HG02623 (cell line): ENCODE measurements at regions not wholly inside any gene's neighbourhood (a gene's known extent, or its start where the extent isn't known, plus 50 kb on each side); places are given as distances from the start of the nearest gene placed in this dataset.

ENCODE experiments used
- ATAC-seq: cut with Tn5 transposase; IDR thresholded peaks from one replicate; pipeline ENCODE4 v1.9.1; 2021; ENCODE audit warnings: moderate library complexity; ENCODE audit not compliant: unreplicated experiment

- no peak for ATAC-seq
These were observed 373.3 kb upstream of the DIAPH2 start for GRCh38 chrX:96311366-96311765.

- ATAC-seq, result no peak
These were observed 369.7 kb upstream of the DIAPH2 start for GRCh38 chrX:96314985-96315384.

- ATAC-seq, result no peak
These were observed 322.8 kb upstream of the DIAPH2 start for GRCh38 chrX:96361844-96362243.

GRCh38 chrX:96372313-96373046 lies 312.2 kb upstream of the DIAPH2 start:
- no peak for ATAC-seq

- ATAC-seq, result no peak
These were observed 311.6 kb upstream of the DIAPH2 start for GRCh38 chrX:96373047-96373355.

- no peak for ATAC-seq
These were observed 308.4 kb upstream of the DIAPH2 start for GRCh38 chrX:96376266-96376665.

GRCh38 chrX:96379951-96380350 lies 304.7 kb upstream of the DIAPH2 start:
- ATAC-seq, result no peak

GRCh38 chrX:96382018-96382417 lies 302.6 kb upstream of the DIAPH2 start:
- ATAC-seq, result no peak

- ATAC-seq, result no peak
These were observed 301.2 kb upstream of the DIAPH2 start for GRCh38 chrX:96383428-96383827.

- ATAC-seq, result no peak
These were observed 298.3 kb upstream of the DIAPH2 start for GRCh38 chrX:96386325-96386724.

GRCh38 chrX:96386981-96387380 lies 297.7 kb upstream of the DIAPH2 start:
- no peak for ATAC-seq

- no peak for ATAC-seq
These were observed 296.8 kb upstream of the DIAPH2 start for GRCh38 chrX:96387801-96388200.

GRCh38 chrX:96389281-96390047 lies 295.2 kb upstream of the DIAPH2 start:
- ATAC-seq, result no peak

GRCh38 chrX:96394598-96394997 lies 290.0 kb upstream of the DIAPH2 start:
- ATAC-seq, result no peak

- no peak for ATAC-seq
These were observed 281.2 kb upstream of the DIAPH2 start for GRCh38 chrX:96403446-96403845.

GRCh38 chrX:96405842-96406241 lies 278.8 kb upstream of the DIAPH2 start:
- ATAC-seq, result no peak

- ATAC-seq, result no peak
These were observed 277.6 kb upstream of the DIAPH2 start for GRCh38 chrX:96407072-96407471.

GRCh38 chrX:96407501-96407900 lies 277.1 kb upstream of the DIAPH2 start:
- ATAC-seq, result no peak

- ATAC-seq, result no peak
These were observed 276.7 kb upstream of the DIAPH2 start for GRCh38 chrX:96407981-96408380.

GRCh38 chrX:96410927-96411326 lies 273.7 kb upstream of the DIAPH2 start:
- ATAC-seq, result no peak

GRCh38 chrX:96417695-96418094 lies 266.9 kb upstream of the DIAPH2 start:
- no peak for ATAC-seq

- no peak for ATAC-seq
These were observed 260.6 kb upstream of the DIAPH2 start for GRCh38 chrX:96424007-96424406.

- ATAC-seq, result no peak
These were observed 259.4 kb upstream of the DIAPH2 start for GRCh38 chrX:96425200-96425599.
